GM21717 (cell line): ENCODE measurements at regions not wholly inside any gene's neighbourhood (a gene's known extent, or its start where the extent isn't known, plus 50 kb on each side); places are given as distances from the start of the nearest gene placed in this dataset.

Source experiments
- ATAC-seq: cut with Tn5 transposase; IDR thresholded peaks from one replicate; pipeline ENCODE4 v1.9.1; 2021; ENCODE audit warnings: mild to moderate bottlenecking, moderate library complexity; ENCODE audit not compliant: unreplicated experiment

DNA sequence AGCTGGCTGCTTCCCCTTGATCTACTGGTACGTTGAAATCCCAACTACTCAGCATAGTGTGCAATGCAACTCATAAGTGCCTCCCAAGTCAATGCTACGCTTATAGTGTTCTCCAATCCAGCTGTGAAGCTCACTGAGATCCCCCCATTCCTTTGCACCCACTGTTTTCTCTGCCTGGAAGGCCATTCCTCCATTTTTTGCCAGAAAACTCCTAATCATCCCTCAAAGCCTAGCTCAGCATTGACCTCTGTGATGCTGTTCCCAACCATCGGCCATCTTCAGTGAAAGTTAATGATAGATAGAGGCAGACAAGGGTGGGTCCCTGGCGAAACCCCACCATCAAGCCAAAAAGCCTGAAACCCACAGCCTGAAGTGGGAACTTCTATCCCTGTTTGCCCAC, 211.0 kb downstream of the ENC1 start:
- ATAC-seq, result no peak

DNA sequence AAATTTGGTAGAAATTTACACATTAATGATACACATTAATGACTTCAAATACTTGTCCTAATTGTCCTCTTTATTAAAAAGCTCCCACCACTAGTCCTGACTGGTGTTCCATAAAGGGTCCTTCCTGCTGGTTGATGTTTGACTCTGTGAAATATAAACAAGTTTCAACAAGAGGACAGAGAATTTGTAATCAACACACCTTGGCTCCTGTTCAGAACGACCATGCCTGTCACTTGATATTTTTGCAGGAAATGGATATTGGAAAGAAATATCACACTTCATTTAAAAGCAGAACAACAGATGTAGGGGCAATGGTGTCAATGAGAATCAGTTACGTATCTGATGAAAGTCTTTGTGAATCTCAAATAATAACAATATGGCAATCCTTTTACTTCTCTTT, 211.7 kb downstream of the ENC1 start:
- ATAC-seq, result no peak

DNA sequence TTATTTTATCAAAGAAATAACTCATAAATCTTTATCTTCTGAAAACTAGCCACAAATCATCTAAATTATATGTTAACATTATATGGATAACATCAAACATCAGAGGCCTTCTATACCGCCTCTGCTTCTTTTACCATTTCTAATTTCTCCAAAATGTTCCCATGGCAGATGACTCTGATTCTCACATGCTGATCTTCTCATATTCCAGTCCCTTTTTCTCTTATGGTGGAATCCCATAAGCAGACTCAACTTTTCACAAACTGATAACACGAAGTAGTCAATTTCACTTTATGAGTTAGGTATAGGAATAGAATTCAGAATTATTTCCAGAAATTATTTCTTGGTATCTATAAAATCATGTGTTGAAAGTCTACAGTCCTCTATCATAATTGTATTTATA, 212.3 kb downstream of the ENC1 start:
- no peak for ATAC-seq

DNA sequence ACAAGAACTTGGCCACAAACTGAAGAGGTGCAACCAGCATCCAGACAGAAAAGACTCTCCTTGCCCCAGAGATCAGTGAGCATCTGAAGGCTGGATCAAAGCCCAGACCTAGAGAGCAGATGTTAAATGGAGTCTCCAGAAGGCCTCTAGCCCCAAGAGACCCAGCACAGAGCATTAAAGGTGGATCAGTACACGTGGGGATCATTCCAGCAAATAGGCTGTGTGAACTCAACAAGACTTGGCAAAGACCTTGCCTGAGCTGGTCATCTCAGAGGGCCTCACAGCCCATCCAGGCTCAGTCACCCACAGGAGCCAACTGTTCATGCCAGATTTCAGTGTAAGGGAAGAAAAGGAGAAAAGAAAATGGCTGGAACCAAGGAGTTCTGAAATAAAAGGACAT, 214.0 kb downstream of the ENC1 start:
- no peak for ATAC-seq

DNA sequence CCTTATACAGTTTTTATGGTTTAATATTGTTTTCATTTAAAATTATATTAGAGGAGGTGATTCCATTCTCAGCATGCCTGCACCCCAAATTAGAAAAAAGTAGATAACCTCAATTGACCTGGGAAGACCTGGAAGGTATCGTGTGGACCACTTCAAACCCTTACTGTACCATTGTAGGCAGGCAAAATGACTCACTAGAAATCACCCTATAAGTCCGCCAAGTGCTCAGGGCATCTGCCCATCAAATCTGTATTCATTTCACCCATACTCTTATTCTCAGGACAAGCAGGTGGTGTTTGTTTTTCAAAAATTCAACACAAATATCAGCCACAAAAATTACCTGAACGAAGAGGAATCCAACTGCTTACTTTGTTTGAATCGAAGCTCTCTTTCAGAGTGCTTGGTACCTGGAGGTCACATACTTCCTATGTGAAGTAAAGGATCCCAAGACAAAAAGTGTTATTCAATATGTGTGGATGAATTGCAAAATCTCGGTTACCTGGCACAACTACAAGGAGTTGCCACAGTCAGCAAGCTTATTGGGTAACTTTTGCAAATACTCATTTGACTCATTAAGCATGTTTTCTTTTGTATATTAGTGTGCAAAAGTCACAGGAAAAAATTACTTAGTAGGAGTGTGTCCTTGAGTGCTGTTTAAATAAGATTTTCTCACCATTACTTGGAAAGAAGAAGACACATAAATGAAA, 216.2 kb downstream of the ENC1 start:
- no peak for ATAC-seq

DNA sequence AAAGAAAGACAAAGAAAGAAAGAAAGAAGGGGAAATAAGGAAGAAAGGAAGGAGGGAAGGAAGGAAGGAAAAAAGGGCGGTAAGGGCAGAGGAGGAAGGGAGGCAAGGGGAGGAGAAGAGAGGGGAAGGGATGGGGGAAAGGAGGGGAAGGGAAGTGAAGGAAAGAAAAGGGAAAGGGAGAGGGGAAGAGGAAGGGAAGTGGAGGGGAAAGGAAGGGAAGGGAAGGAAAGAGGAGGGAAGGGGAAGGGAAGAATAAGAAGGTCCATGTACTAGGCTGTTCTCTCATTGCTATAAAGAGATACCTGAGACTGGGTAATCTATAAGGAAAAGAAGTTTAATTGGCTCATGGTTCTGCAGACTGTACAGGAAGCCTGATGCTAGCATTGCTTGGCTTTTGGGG, 217.1 kb downstream of the ENC1 start:
- no peak for ATAC-seq

DNA sequence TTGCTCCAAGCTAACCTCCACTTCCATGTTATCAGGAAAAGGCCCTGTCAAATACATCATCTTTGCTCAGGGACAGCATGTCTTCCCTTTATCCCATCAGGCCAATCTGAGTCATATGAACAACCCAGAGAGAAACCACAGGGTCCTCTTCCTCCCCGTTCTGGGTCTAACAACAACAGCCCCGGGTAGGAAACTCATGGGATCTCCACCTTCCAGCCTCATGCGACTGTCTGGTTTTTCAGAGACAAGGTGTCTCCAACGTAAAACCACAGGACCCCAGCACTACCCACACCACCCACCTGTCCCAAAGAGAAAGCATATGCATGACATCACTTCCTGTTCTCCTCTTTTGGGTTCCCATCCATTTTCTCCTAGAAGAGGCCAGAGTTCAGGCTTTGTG, 217.9 kb downstream of the ENC1 start:
- no peak for ATAC-seq

DNA sequence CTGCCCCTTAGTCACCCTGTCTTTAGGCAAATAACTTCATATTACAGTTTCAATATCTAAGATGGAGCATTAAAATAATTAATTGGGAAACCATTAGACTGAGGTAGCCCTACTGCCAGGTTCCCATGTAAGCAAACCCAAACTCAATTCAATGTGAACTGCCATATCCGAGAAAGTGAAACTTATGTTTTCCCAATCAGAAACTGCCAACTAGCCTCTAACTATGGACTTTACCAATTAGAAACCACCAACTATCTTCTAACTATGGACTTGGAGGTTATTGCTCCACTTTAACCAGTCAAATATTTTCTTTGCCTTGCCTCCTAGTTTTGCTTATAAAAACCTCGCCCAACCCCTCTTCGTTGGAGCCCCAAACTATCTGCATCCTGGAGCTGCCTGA, 218.5 kb downstream of the ENC1 start:
- ATAC-seq, result no peak

DNA sequence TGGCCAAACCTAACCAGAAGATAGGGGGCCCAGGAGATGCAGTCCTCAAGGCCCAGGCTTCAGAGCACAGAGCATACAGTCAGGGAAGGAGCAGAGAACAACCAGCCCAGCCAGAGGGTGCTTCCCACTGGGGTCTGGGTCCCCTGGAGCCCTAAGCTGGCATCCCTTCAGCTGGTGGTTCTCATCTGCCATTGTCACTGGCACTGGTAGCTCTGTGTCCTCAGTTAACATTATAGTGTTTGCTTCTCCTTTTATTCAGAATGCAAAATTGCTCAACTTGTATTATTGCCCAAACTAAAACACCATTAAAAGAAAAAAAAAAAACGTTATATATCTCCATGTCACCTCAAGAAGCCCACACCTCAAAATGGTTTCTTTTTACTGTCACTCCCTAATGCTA, 219.2 kb downstream of the ENC1 start:
- no peak for ATAC-seq

DNA sequence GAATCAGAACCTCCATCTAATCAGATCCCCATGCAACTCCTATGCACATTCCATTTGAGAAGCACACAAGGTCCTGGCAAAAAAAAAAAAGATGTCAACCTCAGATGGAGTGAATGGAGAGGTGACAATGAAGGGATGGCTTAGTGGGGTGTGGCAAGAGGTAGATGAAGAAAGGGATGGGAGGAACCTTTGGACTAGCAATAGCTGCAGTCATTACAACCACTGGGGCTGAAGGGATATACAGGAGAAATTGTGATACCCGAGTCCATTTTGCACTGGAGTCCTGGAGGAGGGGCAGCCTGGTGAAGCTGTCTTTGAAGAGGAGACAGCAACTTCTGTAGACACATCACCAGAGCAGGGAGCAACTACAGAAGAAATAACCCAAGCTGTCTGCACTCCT, 219.6 kb downstream of the ENC1 start:
- ATAC-seq, result no peak

DNA sequence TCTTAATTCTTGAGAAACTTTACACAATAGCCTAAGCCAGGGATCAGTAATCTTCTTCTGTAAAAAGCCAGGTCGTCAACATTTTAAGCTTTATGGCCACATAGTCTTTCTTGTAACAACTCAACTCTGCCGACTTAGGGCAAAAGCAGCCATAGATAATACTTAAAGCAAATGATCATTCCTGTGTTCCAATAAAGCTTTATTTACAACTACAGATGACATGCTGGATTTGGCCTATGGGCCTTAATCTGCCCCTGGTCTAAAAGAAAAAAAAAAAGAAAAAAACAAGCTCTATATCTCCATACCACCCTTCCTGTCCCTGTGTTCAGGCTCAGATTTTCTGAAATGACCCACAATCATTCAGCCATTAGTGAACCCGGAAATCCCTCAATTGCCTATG, 220.3 kb downstream of the ENC1 start:
- ATAC-seq, result no peak

DNA sequence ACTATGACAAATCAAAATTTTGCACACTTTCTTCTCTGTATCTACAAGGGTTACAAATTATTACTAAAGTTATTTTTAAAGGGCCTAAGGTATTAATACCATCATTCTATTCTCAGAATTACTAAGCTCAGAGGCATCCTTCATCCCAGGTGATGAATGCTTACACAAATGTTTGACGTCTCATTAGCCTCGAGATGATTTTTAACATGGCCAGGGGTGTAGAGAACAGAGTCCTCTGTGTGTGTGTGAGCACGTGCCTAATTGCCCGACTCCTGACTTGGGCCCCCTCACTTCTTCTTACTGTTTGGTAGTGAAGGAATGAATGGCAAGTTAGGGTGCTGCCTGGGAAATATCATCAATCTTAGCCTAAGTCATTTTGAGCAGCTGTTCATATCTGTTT, 221.1 kb downstream of the ENC1 start:
- ATAC-seq, result no peak

DNA sequence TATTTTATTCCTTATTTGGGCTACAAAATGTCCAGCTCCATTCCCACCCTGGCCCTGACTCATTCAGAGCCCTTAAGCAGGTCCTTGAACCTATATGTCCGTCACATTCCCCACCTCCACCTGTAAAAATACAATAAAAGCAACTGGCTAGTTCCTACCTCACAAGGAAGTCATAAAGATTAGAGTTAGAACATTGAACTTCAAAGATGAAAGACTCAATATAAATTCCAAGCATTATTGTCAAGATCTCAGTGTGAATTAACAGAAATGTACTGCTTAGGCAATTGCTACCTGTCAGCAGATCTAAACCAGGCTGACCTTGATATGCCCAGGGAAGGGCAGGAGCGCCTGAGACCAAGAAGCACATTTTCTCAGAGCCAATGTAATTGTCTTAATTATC, 221.8 kb downstream of the ENC1 start:
- no peak for ATAC-seq

DNA sequence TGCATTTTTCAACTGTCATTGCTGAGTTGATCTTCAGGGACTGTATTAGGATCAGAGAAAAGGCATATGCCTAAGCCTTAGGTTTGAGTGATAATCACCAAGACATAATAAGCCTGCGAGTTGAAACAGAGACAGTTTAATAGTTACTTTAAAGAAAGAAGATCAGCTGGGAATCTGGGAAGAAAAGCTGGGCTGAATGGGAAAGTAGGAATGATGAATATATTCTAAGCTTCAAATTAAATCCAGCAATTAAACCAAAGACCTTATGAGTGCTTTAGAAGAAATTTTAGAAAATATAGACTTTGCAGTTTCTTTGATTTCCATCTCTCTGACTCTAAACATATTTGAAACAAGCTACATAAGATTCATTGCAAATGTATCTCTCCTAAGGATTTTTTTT, 222.3 kb downstream of the ENC1 start:
- ATAC-seq, result no peak

DNA sequence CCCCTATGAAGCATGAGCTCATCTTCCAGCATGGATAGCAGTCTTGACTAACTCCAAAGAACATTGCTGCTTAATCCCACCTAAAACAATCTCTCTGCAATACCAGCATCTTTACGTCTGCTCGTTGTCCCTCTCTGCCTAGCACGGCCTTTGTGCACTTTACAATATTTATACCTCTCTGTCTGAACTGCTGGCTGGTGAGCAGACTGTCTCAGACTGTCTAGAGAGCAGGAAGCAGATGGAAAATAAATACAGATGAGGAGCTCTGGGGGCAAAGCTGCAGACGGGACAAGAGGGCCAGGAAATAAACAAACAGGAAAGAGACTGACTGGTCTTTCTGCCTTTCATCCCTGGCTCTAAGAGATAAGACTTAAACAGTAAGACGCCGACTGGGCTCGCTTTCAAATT, 224.8 kb downstream of the ENC1 start:
- no peak for ATAC-seq

DNA sequence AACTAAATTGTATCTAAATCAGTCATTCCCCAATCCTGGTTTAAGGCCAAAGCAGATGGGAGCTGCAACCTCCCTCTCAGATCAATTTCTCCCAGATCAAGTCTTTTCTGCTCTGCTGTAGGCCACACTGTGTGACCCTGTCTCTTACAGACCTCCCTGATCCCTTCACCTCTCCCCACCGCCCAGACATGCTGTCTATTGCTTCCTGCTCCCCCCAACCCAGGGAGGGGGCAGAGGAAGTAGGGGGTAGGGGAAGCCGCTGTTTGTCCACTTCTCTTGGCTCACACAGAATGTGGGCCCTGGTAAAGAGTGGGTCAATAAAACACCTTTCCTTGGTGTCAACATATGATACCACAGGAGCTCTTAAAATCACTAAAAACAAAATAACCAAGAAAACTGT, 226.3 kb downstream of the ENC1 start:
- ATAC-seq, result no peak

DNA sequence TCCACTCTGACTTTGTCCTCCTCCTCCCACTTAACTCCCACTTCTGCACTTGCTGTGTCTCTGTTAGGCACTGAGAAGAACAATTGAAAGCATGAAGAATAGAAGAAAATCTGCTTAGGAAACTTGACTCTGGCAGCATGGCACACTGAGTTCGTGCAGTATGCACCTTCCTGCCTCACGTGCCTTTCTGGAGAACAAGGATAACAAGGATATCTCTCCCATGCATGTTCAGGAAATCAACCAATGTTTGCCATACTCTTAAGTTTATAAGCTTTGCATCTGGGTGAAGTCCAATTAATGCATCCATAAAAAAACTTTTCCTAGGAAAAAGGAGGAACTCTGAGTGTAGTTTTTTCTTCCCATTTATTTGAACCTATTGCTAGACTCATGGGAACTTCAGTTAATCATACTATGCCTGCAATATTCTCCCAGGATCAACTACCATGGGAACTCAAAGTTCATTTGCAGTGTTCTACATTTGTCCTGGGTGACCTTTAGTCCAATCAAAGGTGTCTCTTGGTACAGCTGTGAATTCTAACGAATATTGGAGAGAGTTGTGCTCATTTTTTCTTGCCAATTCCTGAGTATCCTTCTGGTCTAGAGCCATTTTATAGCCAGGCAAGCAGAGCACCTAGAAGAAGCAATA, 227.0 kb downstream of the ENC1 start:
- ATAC-seq, result no peak

DNA sequence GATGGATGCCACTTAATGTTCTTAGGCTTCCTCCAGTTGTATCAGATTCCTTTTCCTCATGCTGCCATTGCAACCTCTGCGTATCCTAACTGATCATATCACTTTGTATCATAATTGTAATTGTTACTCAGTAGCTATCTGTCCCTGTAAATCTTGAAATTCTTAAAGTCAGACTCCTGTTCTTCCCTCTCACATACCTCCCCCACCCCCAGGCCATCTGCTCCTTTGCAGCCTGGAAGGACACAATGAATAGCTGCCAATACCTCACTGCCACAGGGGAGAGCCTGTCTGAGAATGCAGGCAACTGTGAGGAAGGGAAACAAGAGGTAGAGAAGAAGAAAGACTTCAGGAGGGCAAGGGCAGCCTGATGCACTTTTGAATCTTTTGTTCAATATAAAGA, 228.5 kb downstream of the ENC1 start:
- ATAC-seq, result no peak

DNA sequence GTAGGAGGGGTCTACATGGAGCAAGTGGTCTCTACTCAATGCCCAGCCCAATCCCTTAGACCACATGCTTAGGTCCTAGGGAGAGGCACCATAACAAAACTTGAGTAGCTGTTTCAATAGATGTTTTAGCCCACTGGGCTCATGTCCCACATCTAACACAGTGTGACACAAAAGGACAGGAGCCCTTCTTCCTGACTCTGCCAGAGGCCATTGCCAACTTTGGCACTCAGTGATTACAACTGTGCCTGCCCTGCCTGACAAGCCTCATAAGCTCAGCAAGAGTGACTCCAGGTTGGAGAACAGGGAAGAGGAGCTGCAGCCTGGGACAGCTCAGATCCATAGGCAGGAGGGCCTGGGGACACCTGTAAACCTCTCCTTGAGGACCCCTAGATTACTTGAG, 230.8 kb downstream of the ENC1 start:
- no peak for ATAC-seq

DNA sequence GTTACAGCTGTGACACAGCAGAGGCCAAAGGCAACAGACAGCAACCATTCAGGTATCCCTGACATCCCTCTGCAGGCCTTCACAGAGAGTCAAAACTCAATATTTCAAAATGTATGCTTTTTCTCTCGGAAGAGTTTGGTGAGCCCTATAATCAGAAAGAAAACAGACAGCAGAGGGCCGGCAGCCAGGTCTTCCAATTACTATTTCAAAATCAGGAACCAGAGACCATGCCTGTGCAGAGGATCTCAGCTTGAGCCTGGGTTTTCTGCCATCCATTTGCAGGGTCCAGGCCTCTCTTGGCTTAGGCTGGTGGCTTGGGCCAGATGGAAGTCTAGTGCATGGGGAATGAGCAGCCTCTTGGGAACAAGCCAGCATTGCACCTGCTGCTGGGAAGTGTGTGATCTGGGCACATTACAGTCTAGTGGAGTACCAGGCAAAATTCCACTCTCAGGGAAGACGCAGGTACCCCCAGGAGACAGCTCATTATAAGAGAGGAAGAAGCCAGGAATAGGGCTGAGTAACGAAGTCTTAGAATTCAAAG, 231.3 kb downstream of the ENC1 start:
- no peak for ATAC-seq

DNA sequence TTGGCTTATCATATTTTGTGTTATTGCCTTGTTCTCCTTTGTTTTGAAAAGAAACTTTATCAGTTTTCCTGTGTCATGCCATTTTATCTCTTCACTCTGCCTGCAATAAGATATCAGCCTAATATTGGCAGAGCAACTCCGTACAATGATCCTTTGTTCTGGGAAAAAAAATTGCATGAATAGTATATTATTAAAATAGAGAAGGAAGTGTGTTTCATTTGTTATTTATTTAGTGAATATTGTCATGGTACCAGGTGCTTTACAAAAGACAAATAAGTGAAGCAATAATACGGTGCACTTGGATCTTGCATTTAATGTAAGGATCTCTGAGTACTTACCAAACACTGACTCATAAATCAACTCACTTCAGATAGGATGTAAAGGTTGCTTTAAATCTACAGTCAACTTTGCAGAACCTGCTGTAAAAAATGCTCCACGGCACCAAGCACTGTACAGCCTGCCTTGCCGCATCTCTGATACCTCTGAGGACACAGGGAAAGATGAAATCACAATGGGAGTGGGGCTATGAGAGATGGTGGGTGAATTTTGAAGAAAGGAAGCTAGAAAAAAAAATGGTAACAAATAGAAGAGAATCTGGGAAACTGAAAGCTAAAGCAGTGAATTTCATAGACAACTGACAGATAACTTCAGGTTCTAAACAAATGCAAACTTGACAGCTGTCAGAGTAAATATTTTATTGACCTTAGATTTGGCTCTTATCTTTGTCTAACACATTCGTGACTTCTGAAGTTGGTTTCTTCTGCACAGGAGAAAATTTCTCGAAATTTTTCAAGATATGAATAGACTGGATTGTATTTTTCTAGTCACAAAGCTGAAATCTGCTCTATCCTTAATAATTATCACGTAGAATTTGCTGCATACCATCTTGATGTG, 232.1 kb downstream of the ENC1 start:
- no peak for ATAC-seq

DNA sequence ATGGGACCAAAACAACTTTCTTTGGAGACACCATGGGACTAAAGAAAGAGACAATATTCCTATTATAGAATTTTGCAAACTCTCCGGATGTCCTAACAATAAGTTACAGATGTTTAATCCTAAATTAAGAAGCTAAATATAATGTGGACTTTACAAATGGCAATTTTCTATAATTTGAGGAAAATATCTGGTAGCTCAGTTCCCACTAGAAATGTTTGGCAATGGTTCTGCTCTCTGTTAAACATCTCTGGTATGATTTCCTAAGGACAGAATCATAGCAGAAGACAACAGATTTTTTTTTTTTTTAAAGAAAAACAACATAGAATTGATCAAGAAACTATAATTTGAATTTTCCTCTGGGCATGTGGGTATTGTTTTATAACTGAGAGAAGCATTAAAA, 232.8 kb downstream of the ENC1 start:
- no peak for ATAC-seq
